ENCODE measurements at regions not wholly inside any gene's neighbourhood (a gene's known extent, or its start where the extent isn't known, plus 50 kb on each side); places are given as distances from the start of the nearest gene placed in this dataset.

GRCh38 chr22:48268771-48269552 is 1506.5 kb downstream of the TBC1D22A start:
- DNase-seq (ENCODE audit: low read depth in 4 of 4, low spot score in 2 of 4) = no peak

- no peak for DNase-seq (ENCODE audit: low read depth in 4 of 4, low spot score in 2 of 4)
These were observed 1505.8 kb downstream of the TBC1D22A start for GRCh38 chr22:48268293-48268692.

GRCh38 chr22:48267681-48268080 is 1505.2 kb downstream of the TBC1D22A start:
- no peak for DNase-seq (ENCODE audit: low read depth in 4 of 4, low spot score in 2 of 4)

GRCh38 chr22:48265000-48265625 is 1502.7 kb downstream of the TBC1D22A start:
- no peak for DNase-seq (ENCODE audit: low read depth in 4 of 4, low spot score in 2 of 4)

- DNase-seq (ENCODE audit: low read depth in 4 of 4, low spot score in 2 of 4) = no peak
These were observed 1502.1 kb downstream of the TBC1D22A start for GRCh38 chr22:48264586-48264985.

- DNase-seq (ENCODE audit: low read depth in 4 of 4, low spot score in 2 of 4) = no peak
These were observed 1501.4 kb downstream of the TBC1D22A start for GRCh38 chr22:48263791-48264351.

- DNase-seq (ENCODE audit: low read depth in 4 of 4, low spot score in 2 of 4) = no peak
These were observed 1500.9 kb downstream of the TBC1D22A start for GRCh38 chr22:48263431-48263765.

- no peak for DNase-seq (ENCODE audit: low read depth in 4 of 4, low spot score in 2 of 4)
These were observed 1500.4 kb downstream of the TBC1D22A start for GRCh38 chr22:48262596-48263430.

- DNase-seq (ENCODE audit: low read depth in 4 of 4, low spot score in 2 of 4) = no peak
These were observed 1499.3 kb downstream of the TBC1D22A start for GRCh38 chr22:48261706-48262105.

GRCh38 chr22:48261048-48261621 is 1498.7 kb downstream of the TBC1D22A start:
- no peak for DNase-seq (ENCODE audit: low read depth in 4 of 4, low spot score in 2 of 4)

- DNase-seq (ENCODE audit: low read depth in 4 of 4, low spot score in 2 of 4) = no peak
These were observed 1497.7 kb downstream of the TBC1D22A start for GRCh38 chr22:48259991-48260670.

GRCh38 chr22:48258811-48259210 is 1496.4 kb downstream of the TBC1D22A start:
- no peak for DNase-seq (ENCODE audit: low read depth in 4 of 4, low spot score in 2 of 4)

GRCh38 chr22:48258064-48258701 is 1495.7 kb downstream of the TBC1D22A start:
- no peak for DNase-seq (ENCODE audit: low read depth in 4 of 4, low spot score in 2 of 4)

GRCh38 chr22:48257685-48258055 is 1495.2 kb downstream of the TBC1D22A start:
- peak in 1 of 4 donors; percentile 26 for DNase-seq (ENCODE audit: low read depth in 4 of 4, low spot score in 2 of 4)

GRCh38 chr22:48256776-48257684 is 1494.6 kb downstream of the TBC1D22A start:
- DNase-seq (ENCODE audit: low read depth in 4 of 4, low spot score in 2 of 4) = no peak

- no peak for DNase-seq (ENCODE audit: low read depth in 4 of 4, low spot score in 2 of 4)
These were observed 1493.7 kb downstream of the TBC1D22A start for GRCh38 chr22:48256041-48256739.

- DNase-seq (ENCODE audit: low read depth in 4 of 4, low spot score in 2 of 4) = no peak
These were observed 1491.9 kb downstream of the TBC1D22A start for GRCh38 chr22:48254311-48254873.

- DNase-seq (ENCODE audit: low read depth in 4 of 4, low spot score in 2 of 4) = no peak
These were observed 1491.1 kb downstream of the TBC1D22A start for GRCh38 chr22:48253573-48253972.

Measured in left renal cortex interstitium (tissue), 4 donors.